ENCODE measurements at regions not wholly inside any gene's neighbourhood (a gene's known extent, or its start where the extent isn't known, plus 50 kb on each side); places are given as distances from the start of the nearest gene placed in this dataset.
"Not testable (repeated sequence)": the region's sequence is repeated elsewhere in the genome, so short reads cannot be mapped to it uniquely, and the experiment has no call there.

DNA sequence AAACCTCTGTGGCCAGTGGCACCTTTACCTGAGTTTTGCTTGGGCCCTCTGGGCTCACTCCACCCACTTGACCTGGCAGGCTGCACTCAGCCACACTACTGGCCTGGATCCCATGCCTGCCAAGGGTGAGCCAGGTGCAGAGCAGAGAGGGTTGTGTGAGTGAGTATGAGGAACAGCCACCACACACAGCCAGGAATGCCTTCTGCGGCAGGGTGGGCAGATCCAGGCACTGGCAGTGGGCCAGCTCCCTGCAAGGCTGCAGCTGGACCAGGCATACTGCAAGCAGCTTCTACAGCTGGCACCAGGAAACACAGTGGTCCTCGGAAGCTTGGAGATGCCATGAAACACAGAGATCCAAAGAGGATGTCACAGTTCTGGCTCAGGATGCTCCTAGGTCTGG, 570.1 kb upstream of the ACTRT1 start:
- TF ChIP-seq, protein P1, sequence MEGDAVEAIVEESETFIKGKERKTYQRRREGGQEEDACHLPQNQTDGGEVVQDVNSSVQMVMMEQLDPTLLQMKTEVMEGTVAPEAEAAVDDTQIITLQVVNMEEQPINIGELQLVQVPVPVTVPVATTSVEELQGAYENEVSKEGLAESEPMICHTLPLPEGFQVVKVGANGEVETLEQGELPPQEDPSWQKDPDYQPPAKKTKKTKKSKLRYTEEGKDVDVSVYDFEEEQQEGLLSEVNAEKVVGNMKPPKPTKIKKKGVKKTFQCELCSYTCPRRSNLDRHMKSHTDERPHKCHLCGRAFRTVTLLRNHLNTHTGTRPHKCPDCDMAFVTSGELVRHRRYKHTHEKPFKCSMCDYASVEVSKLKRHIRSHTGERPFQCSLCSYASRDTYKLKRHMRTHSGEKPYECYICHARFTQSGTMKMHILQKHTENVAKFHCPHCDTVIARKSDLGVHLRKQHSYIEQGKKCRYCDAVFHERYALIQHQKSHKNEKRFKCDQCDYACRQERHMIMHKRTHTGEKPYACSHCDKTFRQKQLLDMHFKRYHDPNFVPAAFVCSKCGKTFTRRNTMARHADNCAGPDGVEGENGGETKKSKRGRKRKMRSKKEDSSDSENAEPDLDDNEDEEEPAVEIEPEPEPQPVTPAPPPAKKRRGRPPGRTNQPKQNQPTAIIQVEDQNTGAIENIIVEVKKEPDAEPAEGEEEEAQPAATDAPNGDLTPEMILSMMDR (conservative IDR thresholded peaks at IDR 0.05; ENCODE audit: control insufficient read depth, insufficient read depth, low read depth, low read length) = no peak
- no peak overlapping the region for H3K4me3 ChIP-seq (ENCODE audit: control insufficient read depth, low read depth, low read length)
- DNase-seq (ENCODE audit: low read depth) = no peak

DNA sequence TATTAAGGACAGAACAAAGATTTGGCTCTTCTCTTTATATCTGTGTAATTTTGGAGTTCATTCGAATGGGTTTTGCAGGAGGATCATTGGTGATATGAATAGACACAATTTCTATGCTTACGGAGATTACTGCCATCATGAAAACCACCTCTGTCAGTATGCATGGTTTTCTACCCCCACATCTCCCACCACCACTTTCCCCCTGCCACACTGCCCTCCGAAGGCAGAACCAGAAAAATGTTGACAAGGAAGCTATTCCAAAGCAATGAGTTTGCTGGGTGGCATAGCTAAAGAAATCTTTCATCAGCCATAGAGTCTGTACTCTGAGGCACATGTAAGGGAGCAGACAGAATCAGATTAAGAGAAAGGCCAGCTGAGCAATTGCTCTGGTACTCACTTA, 567.3 kb upstream of the ACTRT1 start:
- TF ChIP-seq, protein P1 (conservative IDR thresholded peaks at IDR 0.05; ENCODE audit: control insufficient read depth, insufficient read depth, low read depth, low read length) = no peak
- no peak for DNase-seq (ENCODE audit: low read depth)
- no peak overlapping the region for H3K4me3 ChIP-seq (ENCODE audit: control insufficient read depth, low read depth, low read length)

DNA sequence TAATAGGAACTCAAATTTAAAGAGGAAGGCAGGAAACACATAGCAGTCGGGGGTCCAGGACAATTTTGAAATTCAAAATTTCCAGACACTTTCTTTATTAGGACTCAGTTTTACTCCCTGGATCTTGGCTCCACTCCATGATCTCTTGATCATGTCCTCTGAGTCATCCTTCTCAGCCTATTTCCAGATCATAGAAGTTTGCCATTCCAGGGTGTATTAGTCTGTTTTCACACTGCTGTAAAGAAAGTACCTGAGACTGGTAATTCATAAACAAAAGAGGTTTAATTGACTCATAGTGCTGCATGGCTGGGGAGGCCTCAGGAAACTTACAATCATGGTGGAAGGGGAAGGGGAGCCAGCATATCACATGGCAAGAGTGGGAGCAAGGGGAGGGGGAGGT, 564.7 kb upstream of the ACTRT1 start:
- no peak overlapping the region for H3K4me3 ChIP-seq (ENCODE audit: control insufficient read depth, low read depth, low read length)
- TF ChIP-seq, protein P1 (conservative IDR thresholded peaks at IDR 0.05; ENCODE audit: control insufficient read depth, insufficient read depth, low read depth, low read length) = no peak
- DNase-seq (ENCODE audit: low read depth) = no peak

DNA sequence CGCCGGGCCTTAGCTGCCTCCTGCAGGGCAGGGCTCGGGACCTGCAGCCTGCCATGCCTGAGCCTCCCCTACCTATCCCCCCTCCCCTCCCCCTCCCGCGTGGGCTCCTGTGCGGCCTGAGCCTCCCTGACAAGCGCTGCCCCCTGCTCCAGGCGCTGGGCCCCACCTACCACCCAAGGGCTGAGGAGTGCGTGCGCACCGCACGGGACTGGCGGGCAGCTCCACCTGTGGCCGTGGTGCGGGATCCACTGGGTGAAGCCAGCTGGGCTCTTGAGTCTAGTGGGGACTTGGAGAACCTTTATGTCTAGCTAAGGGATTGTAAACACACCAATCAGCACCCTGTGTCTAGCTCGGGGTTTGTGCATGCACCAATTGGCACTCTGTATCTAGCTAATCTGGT, 554.6 kb upstream of the ACTRT1 start:
- not testable (repeated sequence) for H3K4me3 ChIP-seq (ENCODE audit: control insufficient read depth, low read depth, low read length); DNase-seq (ENCODE audit: low read depth)

DNA sequence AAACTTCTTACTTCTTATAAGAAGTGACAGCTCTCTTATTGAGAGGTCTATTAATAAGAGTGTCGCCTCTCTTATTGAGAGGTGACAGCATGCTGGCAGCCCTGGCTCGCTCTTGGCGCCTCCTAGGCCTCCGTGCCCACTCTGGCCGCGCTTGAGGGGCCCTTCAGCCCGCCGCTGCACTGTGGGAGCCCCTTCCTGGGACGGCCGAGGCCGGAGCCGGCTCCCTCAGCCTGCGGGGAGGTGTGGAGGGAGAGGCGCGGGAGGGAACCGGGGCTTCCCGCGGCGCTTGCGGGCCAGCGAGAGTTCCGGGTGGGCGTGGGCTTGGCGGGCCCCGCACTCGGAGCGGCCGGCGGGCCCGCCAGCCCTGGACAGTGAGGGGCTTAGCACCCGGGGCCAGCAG, 554.2 kb upstream of the ACTRT1 start:
- DNase-seq (ENCODE audit: low read depth) = not testable (repeated sequence)

DNA sequence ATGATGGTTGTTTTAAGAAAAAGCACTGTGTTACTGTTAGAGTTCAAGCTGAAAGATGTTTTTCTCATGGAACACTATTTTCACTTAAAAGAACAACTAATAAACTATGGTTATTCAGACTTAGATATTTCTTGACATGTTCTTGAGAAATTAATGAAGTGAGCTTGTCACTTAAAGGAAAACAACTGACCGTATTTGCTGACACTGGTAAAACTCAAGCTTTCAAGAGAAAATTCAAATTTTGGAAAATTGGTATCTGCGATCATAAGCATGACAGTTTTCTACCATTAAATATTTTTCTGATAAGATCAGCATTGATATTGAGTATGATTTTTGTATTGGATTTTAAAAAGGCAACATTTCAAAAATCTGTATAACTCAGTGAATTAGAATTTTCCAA, 549.5 kb upstream of the ACTRT1 start:
- no peak overlapping the region for H3K4me3 ChIP-seq (ENCODE audit: control insufficient read depth, low read depth, low read length)
- TF ChIP-seq, protein P1 (conservative IDR thresholded peaks at IDR 0.05; ENCODE audit: control insufficient read depth, insufficient read depth, low read depth, low read length) = no peak
- DNase-seq (ENCODE audit: low read depth) = no peak

More for the DNA sequence above, 554.2 kb upstream of the ACTRT1 start:
- not testable (repeated sequence) for H3K4me3 ChIP-seq (ENCODE audit: control insufficient read depth, low read depth, low read length)

DNA sequence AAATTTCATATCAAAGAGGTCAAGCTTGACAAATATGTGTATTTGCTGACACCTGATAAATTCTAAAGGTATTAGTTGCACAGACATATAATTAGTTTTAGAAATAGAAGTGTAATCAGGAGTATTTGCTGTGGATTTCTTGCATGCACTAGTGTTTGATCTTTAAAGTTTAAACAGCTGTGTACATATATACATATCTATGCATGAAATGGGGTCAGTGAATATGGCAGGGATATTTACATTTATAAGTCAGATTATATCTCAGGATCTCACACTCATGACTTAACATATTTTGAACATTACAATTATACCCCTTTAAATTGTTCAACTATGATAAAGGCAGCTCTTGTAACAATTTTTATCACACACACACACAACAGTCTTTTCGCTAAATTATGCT, 547.4 kb upstream of the ACTRT1 start:
- no peak for DNase-seq (ENCODE audit: low read depth)
- TF ChIP-seq, protein P1 (conservative IDR thresholded peaks at IDR 0.05; ENCODE audit: control insufficient read depth, insufficient read depth, low read depth, low read length) = no peak
- H3K4me3 ChIP-seq (ENCODE audit: control insufficient read depth, low read depth, low read length) = no peak overlapping the region

DNA sequence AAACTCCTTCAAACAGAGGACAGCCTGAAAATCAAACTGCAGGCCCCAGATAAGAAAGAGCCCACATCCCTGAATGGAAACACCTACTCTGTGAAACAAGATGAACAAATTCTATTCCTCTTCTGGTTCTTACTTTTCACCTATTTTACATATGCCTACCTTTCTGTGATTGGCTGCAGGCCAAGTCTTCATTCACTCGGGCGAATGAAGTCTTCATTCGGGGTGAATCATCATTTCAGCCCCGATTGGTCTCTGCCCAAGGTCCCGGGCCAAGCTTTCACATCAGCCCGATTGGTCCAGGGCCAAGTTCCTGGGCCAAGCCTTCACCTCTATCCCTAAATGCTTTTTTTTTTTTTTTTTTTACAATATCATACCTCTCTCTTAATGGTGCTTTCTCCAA, 529.8 kb upstream of the ACTRT1 start:
- DNase-seq (ENCODE audit: low read depth) = no peak
- no peak overlapping the region for H3K4me3 ChIP-seq (ENCODE audit: control insufficient read depth, low read depth, low read length)
- TF ChIP-seq, protein P1 (conservative IDR thresholded peaks at IDR 0.05; ENCODE audit: control insufficient read depth, insufficient read depth, low read depth, low read length) = no peak

Data from fibroblast of mammary gland (primary cell).